HuH-7.5 (cell line): ENCODE measurements at regions not wholly inside any gene's neighbourhood (a gene's known extent, or its start where the extent isn't known, plus 50 kb on each side); places are given as distances from the start of the nearest gene placed in this dataset.

Experiments
- DNase-seq: peaks from one replicate; pipeline ENCODE4 v3.0.0; 2011; ENCODE audit warnings: low spot score

- DNase-seq, result no peak
Observed at GRCh38 chr15:29917600-29918597, 95.6 kb upstream of the TJP1 start.

GRCh38 chr15:29914511-29914926, 92.3 kb upstream of the TJP1 start:
- no peak for DNase-seq

- DNase-seq, result no peak
Observed at GRCh38 chr15:29913528-29914135, 91.4 kb upstream of the TJP1 start.

GRCh38 chr15:29911705-29912104, 89.4 kb upstream of the TJP1 start:
- no peak for DNase-seq

GRCh38 chr15:29910068-29910467, 87.8 kb upstream of the TJP1 start:
- no peak for DNase-seq

- DNase-seq, result no peak
Observed at GRCh38 chr15:29904757-29905417, 82.6 kb upstream of the TJP1 start.

GRCh38 chr15:29903785-29904464, 81.7 kb upstream of the TJP1 start:
- no peak for DNase-seq

- DNase-seq, result no peak
Observed at GRCh38 chr15:29903028-29903427, 80.8 kb upstream of the TJP1 start.

GRCh38 chr15:29900237-29901189, 78.2 kb upstream of the TJP1 start:
- no peak for DNase-seq

- DNase-seq, result no peak
Observed at GRCh38 chr15:29896062-29896461, 73.8 kb upstream of the TJP1 start.

GRCh38 chr15:29891096-29891457, 68.8 kb upstream of the TJP1 start:
- no peak for DNase-seq

GRCh38 chr15:29890336-29891095, 68.2 kb upstream of the TJP1 start:
- no peak for DNase-seq

- no peak for DNase-seq
Observed at GRCh38 chr15:29889542-29890329, 67.5 kb upstream of the TJP1 start.

- DNase-seq, result peak; percentile 7
Observed at GRCh38 chr15:29888646-29889045, 66.4 kb upstream of the TJP1 start.

GRCh38 chr15:29887721-29888120, 65.5 kb upstream of the TJP1 start:
- no peak for DNase-seq

- no peak for DNase-seq
Observed at GRCh38 chr15:29885183-29885582, 62.9 kb upstream of the TJP1 start.

GRCh38 chr15:29883126-29883525, 60.9 kb upstream of the TJP1 start:
- no peak for DNase-seq

GRCh38 chr15:29880886-29881285, 58.6 kb upstream of the TJP1 start:
- DNase-seq, result no peak

- DNase-seq, result no peak
Observed at GRCh38 chr15:29880341-29880740, 58.1 kb upstream of the TJP1 start.

GRCh38 chr15:29874977-29875376, 52.7 kb upstream of the TJP1 start:
- DNase-seq, result no peak
